ENCODE measurements at regions not wholly inside any gene's neighbourhood (a gene's known extent, or its start where the extent isn't known, plus 50 kb on each side); places are given as distances from the start of the nearest gene placed in this dataset.

GRCh38 chr1:29709704-29710280 lies 473.5 kb downstream of the PTPRU start:
- no peaks in the 10 kb centered on the region for H3K9me3 ChIP-seq (ENCODE audit: control insufficient read depth, low read length)
- H3K36me3 ChIP-seq (ENCODE audit: control insufficient read depth, insufficient read depth, low read length), result no peaks in the 10 kb centered on the region
- WGBS, 2 experiments (ENCODE audit: insufficient coverage in 2 of 2), result 78 to 80% methylated on average over 7 of the region's 9 CpGs
- no peak overlapping the region for H3K4me3 ChIP-seq (ENCODE audit: extremely low read depth, insufficient read depth, low read length, poor library complexity, severe bottlenecking)
- peak overlapping the region; percentile 92 for H3K27ac ChIP-seq (ENCODE audit: low read depth, low read length, severe bottlenecking)
- H3K4me1 ChIP-seq (ENCODE audit: control insufficient read depth, insufficient read depth, low read length, poor library complexity, severe bottlenecking), result peaks cover 34% of the 10 kb centered on the region

- Histone ChIP-seq H3K9me3 (ENCODE audit: control insufficient read depth, low read length) (no peaks in the 10 kb centered on the region), H3K4me1 (ENCODE audit: control insufficient read depth, insufficient read depth, low read length, poor library complexity, severe bottlenecking) (peaks cover 34% of the 10 kb centered on the region), H3K36me3 (ENCODE audit: control insufficient read depth, insufficient read depth, low read length) (no peaks in the 10 kb centered on the region), H3K4me3 (ENCODE audit: extremely low read depth, insufficient read depth, low read length, poor library complexity, severe bottlenecking) (no peak overlapping the region), H3K27ac (ENCODE audit: low read depth, low read length, severe bottlenecking) (peak overlapping the region; percentile 92)
- WGBS, 2 experiments (ENCODE audit: insufficient coverage in 2 of 2), result 50 to 55% methylated on average over 9 to 10 of the region's 13 CpGs
These were observed 472.7 kb downstream of the PTPRU start for GRCh38 chr1:29708796-29709703.

- no peaks in the 10 kb centered on the region for H3K36me3 ChIP-seq (ENCODE audit: control insufficient read depth, insufficient read depth, low read length)
- H3K27ac ChIP-seq (ENCODE audit: low read depth, low read length, severe bottlenecking), result peak overlapping the region; percentile 92
- H3K9me3 ChIP-seq (ENCODE audit: control insufficient read depth, low read length), result no peaks in the 10 kb centered on the region
- no peak overlapping the region for H3K4me3 ChIP-seq (ENCODE audit: extremely low read depth, insufficient read depth, low read length, poor library complexity, severe bottlenecking)
- WGBS, 2 experiments (ENCODE audit: insufficient coverage in 2 of 2), result 100% methylated on average over 1 of the region's 1 CpG; no CpG with 5 or more reads in 1 of the 2 experiments
- peaks cover 34% of the 10 kb centered on the region for H3K4me1 ChIP-seq (ENCODE audit: control insufficient read depth, insufficient read depth, low read length, poor library complexity, severe bottlenecking)
These were observed 472.1 kb downstream of the PTPRU start for GRCh38 chr1:29708381-29708780.

- H3K4me3 ChIP-seq (ENCODE audit: extremely low read depth, insufficient read depth, low read length, poor library complexity, severe bottlenecking), result no peak overlapping the region
- peaks cover 34% of the 10 kb centered on the region for H3K4me1 ChIP-seq (ENCODE audit: control insufficient read depth, insufficient read depth, low read length, poor library complexity, severe bottlenecking)
- no peaks in the 10 kb centered on the region for H3K9me3 ChIP-seq (ENCODE audit: control insufficient read depth, low read length)
- H3K27ac ChIP-seq (ENCODE audit: low read depth, low read length, severe bottlenecking), result peak overlapping the region; percentile 92
- no peaks in the 10 kb centered on the region for H3K36me3 ChIP-seq (ENCODE audit: control insufficient read depth, insufficient read depth, low read length)
- WGBS, 2 experiments (ENCODE audit: insufficient coverage in 2 of 2), result 92 to 93% methylated on average over 2 to 8 of the region's 9 CpGs
These were observed 471.5 kb downstream of the PTPRU start for GRCh38 chr1:29707796-29708195.

- Histone ChIP-seq H3K4me3 (ENCODE audit: extremely low read depth, insufficient read depth, low read length, poor library complexity, severe bottlenecking) (no peak overlapping the region), H3K4me1 (ENCODE audit: control insufficient read depth, insufficient read depth, low read length, poor library complexity, severe bottlenecking) (peaks cover 33% of the 10 kb centered on the region)
- 10 to 18% methylated on average over 8 to 15 of the region's 28 CpGs for WGBS, 2 experiments (ENCODE audit: insufficient coverage in 2 of 2)
These were observed 470.6 kb downstream of the PTPRU start for GRCh38 chr1:29706936-29707335.

GRCh38 chr1:29704430-29704829 lies 468.1 kb downstream of the PTPRU start:
- Histone ChIP-seq H3K9me3 (ENCODE audit: control insufficient read depth, low read length) (no peaks in the 10 kb centered on the region), H3K36me3 (ENCODE audit: control insufficient read depth, insufficient read depth, low read length) (no peaks in the 10 kb centered on the region), H3K27ac (ENCODE audit: low read depth, low read length, severe bottlenecking) (no peak overlapping the region), H3K4me1 (ENCODE audit: control insufficient read depth, insufficient read depth, low read length, poor library complexity, severe bottlenecking) (peaks cover 15% of the 10 kb centered on the region), H3K4me3 (ENCODE audit: extremely low read depth, insufficient read depth, low read length, poor library complexity, severe bottlenecking) (no peak overlapping the region)
- 83 to 100% methylated on average over 1 of the region's 2 CpGs for WGBS, 2 experiments (ENCODE audit: insufficient coverage in 2 of 2)

More at GRCh38 chr1:29706936-29707335, 470.6 kb downstream of the PTPRU start:
- Histone ChIP-seq H3K9me3 (ENCODE audit: control insufficient read depth, low read length) (no peaks in the 10 kb centered on the region), H3K36me3 (ENCODE audit: control insufficient read depth, insufficient read depth, low read length) (no peaks in the 10 kb centered on the region), H3K27ac (ENCODE audit: low read depth, low read length, severe bottlenecking) (no peak overlapping the region)

- no peaks in the 10 kb centered on the region for H3K9me3 ChIP-seq (ENCODE audit: control insufficient read depth, low read length)
- no peak overlapping the region for H3K4me3 ChIP-seq (ENCODE audit: extremely low read depth, insufficient read depth, low read length, poor library complexity, severe bottlenecking)
- H3K4me1 ChIP-seq (ENCODE audit: control insufficient read depth, insufficient read depth, low read length, poor library complexity, severe bottlenecking), result peaks cover 9% of the 10 kb centered on the region
- WGBS, 2 experiments (ENCODE audit: insufficient coverage in 2 of 2), result 45% methylated on average over 8 of the region's 8 CpGs
- no peaks in the 10 kb centered on the region for H3K36me3 ChIP-seq (ENCODE audit: control insufficient read depth, insufficient read depth, low read length)
- no peak overlapping the region for H3K27ac ChIP-seq (ENCODE audit: low read depth, low read length, severe bottlenecking)
These were observed 467.5 kb downstream of the PTPRU start for GRCh38 chr1:29703596-29704370.

- Histone ChIP-seq H3K9me3 (ENCODE audit: control insufficient read depth, low read length) (no peaks in the 10 kb centered on the region), H3K36me3 (ENCODE audit: control insufficient read depth, insufficient read depth, low read length) (no peaks in the 10 kb centered on the region), H3K27ac (ENCODE audit: low read depth, low read length, severe bottlenecking) (no peak overlapping the region), H3K4me3 (ENCODE audit: extremely low read depth, insufficient read depth, low read length, poor library complexity, severe bottlenecking) (no peak overlapping the region), H3K4me1 (ENCODE audit: control insufficient read depth, insufficient read depth, low read length, poor library complexity, severe bottlenecking) (peaks cover 6% of the 10 kb centered on the region)
- 57 to 75% methylated on average over 1 of the region's 1 CpG for WGBS, 2 experiments (ENCODE audit: insufficient coverage in 2 of 2)
These were observed 464.2 kb downstream of the PTPRU start for GRCh38 chr1:29700491-29700890.

GRCh38 chr1:29698626-29699025 lies 462.3 kb downstream of the PTPRU start:
- Histone ChIP-seq H3K27ac (ENCODE audit: low read depth, low read length, severe bottlenecking) (no peak overlapping the region), H3K4me3 (ENCODE audit: extremely low read depth, insufficient read depth, low read length, poor library complexity, severe bottlenecking) (no peak overlapping the region), H3K9me3 (ENCODE audit: control insufficient read depth, low read length) (no peaks in the 10 kb centered on the region), H3K36me3 (ENCODE audit: control insufficient read depth, insufficient read depth, low read length) (no peaks in the 10 kb centered on the region), H3K4me1 (ENCODE audit: control insufficient read depth, insufficient read depth, low read length, poor library complexity, severe bottlenecking) (peaks cover 6% of the 10 kb centered on the region)
- 91 to 95% methylated on average over 6 to 7 of the region's 12 CpGs for WGBS, 2 experiments (ENCODE audit: insufficient coverage in 2 of 2)

- WGBS, 2 experiments (ENCODE audit: insufficient coverage in 2 of 2), result 56 to 58% methylated on average over 2 to 5 of the region's 7 CpGs
- Histone ChIP-seq H3K4me3 (ENCODE audit: extremely low read depth, insufficient read depth, low read length, poor library complexity, severe bottlenecking) (no peak overlapping the region), H3K36me3 (ENCODE audit: control insufficient read depth, insufficient read depth, low read length) (no peaks in the 10 kb centered on the region), H3K27ac (ENCODE audit: low read depth, low read length, severe bottlenecking) (no peak overlapping the region), H3K4me1 (ENCODE audit: control insufficient read depth, insufficient read depth, low read length, poor library complexity, severe bottlenecking) (peaks cover 6% of the 10 kb centered on the region), H3K9me3 (ENCODE audit: control insufficient read depth, low read length) (no peaks in the 10 kb centered on the region)
These were observed 461.7 kb downstream of the PTPRU start for GRCh38 chr1:29698033-29698432.

Measured in mesodermal cell (in vitro differentiated cells).